Esophagus muscularis mucosa (tissue), 4 donors: ENCODE measurements at regions not wholly inside any gene's neighbourhood (a gene's known extent, or its start where the extent isn't known, plus 50 kb on each side); places are given as distances from the start of the nearest gene placed in this dataset.

ENCODE experiments used
- DNase-seq: peaks from one replicate; pipeline ENCODE4 v3.0.0-alpha.2; 2017; ENCODE audit errors: extremely low spot score
- H3K27ac ChIP-seq, 4 donors: fragments of 200-600 bp; sonication (generic); replicated peaks in 1 of 4; 1 replicate in 3 of 4; 2 replicates in 1 of 4; pipeline ENCODE4 v1.5.1; 2016 to 2019; ENCODE audit warnings: mild to moderate bottlenecking in 1 of 4
- H3K27me3 ChIP-seq, 4 donors: fragments of 200-600 bp; sonication (generic); one replicate each; pipeline versions ENCODE4 v1.5.1 to v1.6.0; 2016 to 2019
- H3K36me3 ChIP-seq, 4 donors: fragments of 200-600 bp; sonication (generic); one replicate each; pipeline ENCODE4 v1.5.1; 2016 to 2019
- H3K4me1 ChIP-seq, 4 donors: fragments of 200-600 bp; sonication (generic); one replicate each; pipeline ENCODE4 v1.5.1; 2016 to 2019
- H3K4me3 ChIP-seq, 4 donors: fragments of 200-600 bp; sonication (generic); 1 replicate in 2 of 4; 2 replicates in 2 of 4; pipeline ENCODE4 v1.5.1; 2016 to 2019; ENCODE audit warnings: mild to moderate bottlenecking in 4 of 4, moderate library complexity in 1 of 4
- H3K9me3 ChIP-seq, 4 donors: fragments of 200-600 bp; sonication (generic); 1 replicate in 3 of 4; 2 replicates in 1 of 4; pipeline ENCODE4 v1.5.1; 2016 to 2019
- CTCF ChIP-seq, 3 experiments: fragments of 200-600 bp in 2 of 3; fragments of 450-650 bp in 1 of 3; sonication (generic) in 2 of 3; IDR thresholded peaks; one replicate each; pipeline ENCODE4 v1.5.1; 2017 to 2019; ENCODE audit warnings: antibody characterized with exemption in 3 of 3, mild to moderate bottlenecking in 2 of 3, moderate library complexity in 1 of 3
- EP300 ChIP-seq: sonication (generic); formaldehyde crosslinking; IDR thresholded peaks from one replicate; pipeline ENCODE4 v1.6.1; 2017; ENCODE audit warnings: antibody characterized with exemption
- POLR2A ChIP-seq: fragments of 450-650 bp; IDR thresholded peaks from one replicate; pipeline ENCODE4 v1.6.1; 2017; ENCODE audit warnings: antibody characterized with exemption, moderate library complexity, mild to moderate bottlenecking, low read depth
- POLR2AphosphoS5 ChIP-seq, 2 donors: sonication (generic); formaldehyde crosslinking; IDR thresholded peaks; one replicate each; pipeline ENCODE4 v1.6.1; 2017; ENCODE audit warnings: antibody characterized with exemption in 2 of 2
- WGBS: methylation state at CpG from one replicate; pipeline ENCODE4 v1.1.5; 2018; 5-methylcytosine and 5-hydroxymethylcytosine counted together
- intact Hi-C: fragments of 100-400 bp; cut with DNase I; formaldehyde crosslinking; loops from one replicate; pipeline ENCODE4 v1.15.1; 2023

GRCh38 chr5:113770648-113771047 lies 257.2 kb downstream of the YTHDC2 start:
- WGBS: 47% methylated on average over 3 of the region's 3 CpGs

DNA sequence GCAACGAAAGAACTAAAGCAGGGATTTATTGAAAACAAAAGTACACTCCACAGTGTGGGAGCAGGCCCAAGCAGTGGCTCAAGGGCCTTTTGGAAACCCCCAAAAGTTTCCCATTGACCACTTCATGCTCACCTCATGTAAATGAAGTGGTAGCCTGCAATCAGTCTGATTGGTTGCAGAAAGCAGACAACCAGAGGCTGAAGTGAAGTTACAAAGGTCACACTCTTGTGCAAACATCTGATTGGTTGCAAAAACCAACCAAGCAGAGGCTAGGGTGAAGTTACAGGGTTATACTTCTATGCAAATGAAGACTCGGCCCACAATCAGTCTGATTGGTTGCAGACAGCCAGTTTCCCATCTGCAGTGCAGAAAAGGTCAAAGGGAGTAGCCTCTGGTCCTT lies 258.0 kb downstream of the YTHDC2 start:
- no peak overlapping the region for H3K4me3 ChIP-seq
- 82% methylated on average over 2 of the region's 2 CpGs for WGBS
- TF ChIP-seq POLR2AphosphoS5 (IDR thresholded peaks at IDR 0.05) (no peak), CTCF (IDR thresholded peaks at IDR 0.05) (no peak), EP300 (no peak)
- intact Hi-C loops: no loop called here
- peaks cover 0 to 17% (median 13%) of the 10 kb centered on the region in 4 donors for H3K4me1 ChIP-seq
- H3K27me3 ChIP-seq: no peaks in the 10 kb centered on the region
- peak; percentile 64 for DNase-seq
- H3K36me3 ChIP-seq: no peaks in the 10 kb centered on the region
- peaks cover 0 to 15% (median 7%) of the 10 kb centered on the region in 4 donors for H3K9me3 ChIP-seq
- no peak overlapping the region for H3K27ac ChIP-seq

More at GRCh38 chr5:113770648-113771047, 257.2 kb downstream of the YTHDC2 start:
- Histone ChIP-seq H3K9me3 (peaks cover 0 to 17% (median 12%) of the 10 kb centered on the region in 4 donors), H3K36me3 (no peaks in the 10 kb centered on the region), H3K4me1 (peaks cover 0 to 14% (median 10%) of the 10 kb centered on the region in 4 donors), H3K27me3 (no peaks in the 10 kb centered on the region), H3K27ac (no peak overlapping the region), H3K4me3 (no peak overlapping the region)
- TF ChIP-seq POLR2A: no peak
- no peak for TF ChIP-seq EP300
- no peak for TF ChIP-seq POLR2AphosphoS5 (IDR thresholded peaks at IDR 0.05)
- TF ChIP-seq CTCF (IDR thresholded peaks at IDR 0.05): no peak
- DNase-seq: peak; percentile 42
- intact Hi-C loops: no loop called here

DNA sequence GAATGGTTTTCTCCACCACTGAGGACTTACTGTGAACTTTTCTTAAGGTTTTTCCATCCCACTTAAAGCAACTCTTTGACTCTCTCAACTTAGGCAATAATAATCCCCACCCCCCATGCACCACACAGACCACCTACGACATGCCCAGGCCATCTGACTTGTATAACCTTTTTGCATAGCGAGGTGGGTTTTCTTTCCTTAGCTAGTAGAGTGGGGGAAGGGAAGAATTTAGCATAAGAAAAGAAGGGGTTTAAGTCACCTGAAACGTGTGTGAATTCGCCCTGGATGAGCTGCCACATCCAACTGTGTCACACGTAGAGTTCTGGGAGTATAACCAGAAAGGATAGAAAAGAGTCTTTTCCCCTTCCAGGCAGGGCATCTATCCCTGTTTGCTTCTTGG lies 262.7 kb downstream of the YTHDC2 start:
- Histone ChIP-seq H3K27me3 (no peaks in the 10 kb centered on the region), H3K36me3 (no peaks in the 10 kb centered on the region), H3K9me3 (no peaks in the 10 kb centered on the region), H3K27ac (peak overlapping the region in 2 of 4 donors; percentile 43 to 57), H3K4me3 (no peak overlapping the region), H3K4me1 (peaks cover 0 to 22% (median 18%) of the 10 kb centered on the region in 4 donors)
- WGBS: 85% methylated on average over 5 of the region's 5 CpGs
- peak; percentile 72 for DNase-seq
- intact Hi-C loops: no loop called here
- TF ChIP-seq POLR2AphosphoS5 (IDR thresholded peaks at IDR 0.05) (no peak), EP300 (no peak)

DNA sequence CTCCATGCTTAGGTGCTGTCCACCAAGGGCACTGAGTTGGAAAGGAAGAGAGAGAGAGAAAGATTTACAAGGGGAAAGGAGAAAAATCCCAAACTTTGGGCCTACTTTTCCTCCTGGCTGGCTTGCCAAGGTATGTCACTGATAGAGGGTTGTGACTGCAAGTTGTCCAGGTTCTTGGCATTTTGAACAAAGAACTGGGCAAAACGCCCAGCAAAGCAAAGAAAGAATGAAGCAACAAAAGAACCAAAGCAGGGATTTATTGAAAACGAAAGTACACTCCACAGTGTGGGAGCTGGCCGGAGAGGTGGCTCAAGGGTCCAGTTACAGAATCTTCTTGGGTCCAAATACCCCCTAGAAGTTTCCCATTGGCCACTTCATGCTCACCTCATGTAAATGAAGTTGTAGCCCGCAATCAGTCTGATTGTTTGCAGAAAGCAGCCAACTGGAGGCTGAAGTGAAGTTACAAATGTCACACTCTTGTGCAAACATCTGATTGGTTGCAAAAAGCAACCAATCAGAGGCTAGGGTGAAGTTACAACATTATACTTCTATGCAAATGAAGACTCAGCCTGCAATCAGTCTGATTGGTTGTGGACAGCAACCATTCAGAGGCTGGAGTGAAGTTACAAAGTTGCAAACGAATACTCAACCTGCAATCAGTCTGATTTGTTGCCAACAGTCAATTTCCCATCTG lies 263.5 kb downstream of the YTHDC2 start:
- intact Hi-C loops: no loop called here
- Histone ChIP-seq H3K36me3 (no peaks in the 10 kb centered on the region), H3K27me3 (no peaks in the 10 kb centered on the region), H3K27ac (peak overlapping the region in 2 of 4 donors; percentile 43 to 57), H3K9me3 (no peaks in the 10 kb centered on the region), H3K4me3 (peak overlapping the region in 1 of 4 donors; percentile 12), H3K4me1 (peaks cover 0 to 15% (median 15%) of the 10 kb centered on the region in 4 donors)
- DNase-seq: peak; percentile 79
- no peak for TF ChIP-seq CTCF (IDR thresholded peaks at IDR 0.05)
- WGBS: 42% methylated on average over 5 of the region's 5 CpGs

- TF ChIP-seq POLR2A (no peak), POLR2AphosphoS5 (IDR thresholded peaks at IDR 0.05) (no peak), EP300 (no peak), CTCF (IDR thresholded peaks at IDR 0.05) (no peak)
- Histone ChIP-seq H3K4me1 (peaks cover 0 to 15% (median 15%) of the 10 kb centered on the region in 4 donors), H3K4me3 (no peak overlapping the region), H3K9me3 (no peaks in the 10 kb centered on the region), H3K27ac (no peak overlapping the region), H3K36me3 (no peaks in the 10 kb centered on the region), H3K27me3 (no peaks in the 10 kb centered on the region)
- 78% methylated on average over 4 of the region's 4 CpGs for whole genome bisulfite sequencing
- DNase-seq: peak; percentile 4
- intact Hi-C loops: no loop called here
Measured at GRCh38 chr5:113778147-113778546, 264.7 kb downstream of the YTHDC2 start.
